ENCODE measurements at regions not wholly inside any gene's neighbourhood (a gene's known extent, or its start where the extent isn't known, plus 50 kb on each side); places are given as distances from the start of the nearest gene placed in this dataset.

DNA sequence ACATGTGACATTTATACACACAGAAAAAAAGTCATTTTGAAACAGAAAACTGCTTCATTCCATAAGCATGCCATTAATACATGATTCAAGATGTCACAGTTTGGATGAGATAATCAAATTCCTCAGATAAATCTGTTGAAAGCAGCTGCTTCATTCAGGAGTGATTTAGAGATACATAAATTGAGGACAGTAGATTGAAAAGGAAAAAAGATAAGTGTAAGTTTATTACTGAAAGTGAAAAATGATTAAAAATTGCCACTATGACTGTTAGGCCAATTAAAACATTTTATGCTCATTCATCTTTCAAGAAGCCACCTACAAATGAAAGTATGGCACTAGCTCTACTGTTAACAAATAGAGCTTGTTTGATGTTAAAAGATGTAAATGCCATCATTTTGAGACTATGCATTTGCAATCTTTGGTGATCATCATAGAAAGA is 136.9 kb upstream of the CDK6 start:
- DNase-seq (no peak), ATAC-seq (no peak), FAIRE-seq (no peak)
- intact Hi-C loops (cut with DNase I), result no loop called here
- Histone ChIP-seq H3K9me3 (no peaks in the 10 kb centered on the region), H3K4me3 (no peak overlapping the region), H3K36me3 (no peaks in the 10 kb centered on the region), H3K27ac (no peak overlapping the region), H3K27me3 (no peaks in the 10 kb centered on the region), H3K4me1 (no peaks in the 10 kb centered on the region)
- TF ChIP-seq, protein P1, sequence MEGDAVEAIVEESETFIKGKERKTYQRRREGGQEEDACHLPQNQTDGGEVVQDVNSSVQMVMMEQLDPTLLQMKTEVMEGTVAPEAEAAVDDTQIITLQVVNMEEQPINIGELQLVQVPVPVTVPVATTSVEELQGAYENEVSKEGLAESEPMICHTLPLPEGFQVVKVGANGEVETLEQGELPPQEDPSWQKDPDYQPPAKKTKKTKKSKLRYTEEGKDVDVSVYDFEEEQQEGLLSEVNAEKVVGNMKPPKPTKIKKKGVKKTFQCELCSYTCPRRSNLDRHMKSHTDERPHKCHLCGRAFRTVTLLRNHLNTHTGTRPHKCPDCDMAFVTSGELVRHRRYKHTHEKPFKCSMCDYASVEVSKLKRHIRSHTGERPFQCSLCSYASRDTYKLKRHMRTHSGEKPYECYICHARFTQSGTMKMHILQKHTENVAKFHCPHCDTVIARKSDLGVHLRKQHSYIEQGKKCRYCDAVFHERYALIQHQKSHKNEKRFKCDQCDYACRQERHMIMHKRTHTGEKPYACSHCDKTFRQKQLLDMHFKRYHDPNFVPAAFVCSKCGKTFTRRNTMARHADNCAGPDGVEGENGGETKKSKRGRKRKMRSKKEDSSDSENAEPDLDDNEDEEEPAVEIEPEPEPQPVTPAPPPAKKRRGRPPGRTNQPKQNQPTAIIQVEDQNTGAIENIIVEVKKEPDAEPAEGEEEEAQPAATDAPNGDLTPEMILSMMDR (IDR thresholded peaks at IDR 0.05), result no peak

DNA sequence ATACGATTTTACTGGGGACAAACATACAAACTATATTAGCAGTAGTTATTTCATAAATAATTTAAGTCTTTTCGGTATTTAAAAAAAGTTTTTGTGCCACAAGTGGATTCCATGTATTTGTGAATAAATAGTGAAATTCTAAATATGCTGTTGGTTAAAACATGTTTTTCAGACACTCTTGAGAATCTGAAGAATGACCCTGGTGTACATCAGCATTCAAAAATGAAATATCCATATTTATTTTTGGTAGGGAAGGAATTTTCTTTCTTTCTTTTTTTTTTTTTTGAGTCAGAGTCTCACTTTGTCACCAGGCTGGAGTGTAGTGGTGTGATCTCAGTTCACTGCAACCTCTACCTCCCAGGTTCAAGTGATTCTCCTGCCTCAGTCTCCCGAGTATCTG is 136.1 kb upstream of the CDK6 start:
- 64 to 85% methylated on average over 3 of the region's 3 CpGs for WGBS, 2 donors
- intact Hi-C loops (cut with DNase I), result no loop called here
- no peaks in the 10 kb centered on the region for H3K9me3 ChIP-seq
- H3K27ac ChIP-seq, result no peak overlapping the region
- FAIRE-seq, result no peak
- H3K27me3 ChIP-seq, result no peaks in the 10 kb centered on the region
- no peaks in the 10 kb centered on the region for H3K4me1 ChIP-seq
- no peak for ATAC-seq
- DNase-seq, result no peak
- TF ChIP-seq, protein P1 (IDR thresholded peaks at IDR 0.05), result no peak
- no peak overlapping the region for H3K4me3 ChIP-seq
- H3K36me3 ChIP-seq, result no peaks in the 10 kb centered on the region

DNA sequence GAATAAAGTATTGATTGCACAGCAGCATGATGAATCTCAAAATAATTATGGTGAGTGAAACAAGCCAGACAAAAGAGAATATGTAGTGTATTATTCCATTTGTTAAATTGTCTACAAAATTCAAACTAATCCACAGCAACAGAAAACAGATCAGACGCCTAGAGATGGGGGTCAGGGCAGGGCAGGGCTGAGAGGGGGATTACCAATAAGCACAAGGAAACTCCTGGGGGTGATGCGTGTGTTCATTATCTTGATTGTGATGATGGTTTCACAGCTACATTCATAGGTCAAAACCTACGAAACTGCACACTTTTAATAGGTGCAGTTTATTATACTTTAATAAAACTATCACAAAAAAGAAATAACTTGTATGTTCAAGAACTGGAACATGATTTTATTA is 132.7 kb upstream of the CDK6 start:
- WGBS, 2 donors, result 53 to 59% methylated on average over 3 of the region's 3 CpGs

DNA sequence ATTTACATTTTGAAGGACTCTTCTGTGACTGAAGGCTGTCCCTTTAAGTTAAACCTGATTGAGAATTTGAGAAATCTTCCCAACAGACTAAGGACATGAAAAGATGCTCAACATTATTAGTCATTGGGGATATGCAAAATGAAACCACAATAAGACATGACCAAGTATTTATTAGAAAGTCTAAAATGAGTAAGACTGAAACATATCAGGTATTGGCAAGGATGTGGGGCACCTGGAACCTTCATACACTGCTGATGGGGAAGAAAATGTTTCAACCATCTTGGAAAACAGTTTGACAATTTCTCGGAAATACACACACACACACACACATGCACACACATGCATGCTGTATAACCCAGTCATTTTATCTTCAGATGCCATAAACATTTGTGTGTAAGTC is 132.1 kb upstream of the CDK6 start:
- intact Hi-C loops (cut with DNase I), result no loop called here
- Histone ChIP-seq H3K9me3 (no peaks in the 10 kb centered on the region), H3K36me3 (no peaks in the 10 kb centered on the region), H3K4me1 (peaks cover 0 to 4% (median 0%) of the 10 kb centered on the region in 3 donors), H3K27me3 (no peaks in the 10 kb centered on the region), H3K27ac (no peak overlapping the region), H3K4me3 (no peak overlapping the region)
- no peak for ATAC-seq
- WGBS, 2 donors, result 50 to 76% methylated on average over 1 of the region's 1 CpG
- DNase-seq, result no peak
- TF ChIP-seq, protein P1 (IDR thresholded peaks at IDR 0.05), result no peak
- no peak for FAIRE-seq

More for the DNA sequence above, 132.7 kb upstream of the CDK6 start:
- Histone ChIP-seq H3K27ac (no peak overlapping the region), H3K4me3 (no peak overlapping the region), H3K27me3 (no peaks in the 10 kb centered on the region), H3K9me3 (no peaks in the 10 kb centered on the region), H3K36me3 (no peaks in the 10 kb centered on the region), H3K4me1 (no peaks in the 10 kb centered on the region)
- intact Hi-C loops (cut with DNase I), result no loop called here
- TF ChIP-seq, protein P1 (IDR thresholded peaks at IDR 0.05), result no peak
- DNase-seq (no peak), FAIRE-seq (no peak), ATAC-seq (no peak)

DNA sequence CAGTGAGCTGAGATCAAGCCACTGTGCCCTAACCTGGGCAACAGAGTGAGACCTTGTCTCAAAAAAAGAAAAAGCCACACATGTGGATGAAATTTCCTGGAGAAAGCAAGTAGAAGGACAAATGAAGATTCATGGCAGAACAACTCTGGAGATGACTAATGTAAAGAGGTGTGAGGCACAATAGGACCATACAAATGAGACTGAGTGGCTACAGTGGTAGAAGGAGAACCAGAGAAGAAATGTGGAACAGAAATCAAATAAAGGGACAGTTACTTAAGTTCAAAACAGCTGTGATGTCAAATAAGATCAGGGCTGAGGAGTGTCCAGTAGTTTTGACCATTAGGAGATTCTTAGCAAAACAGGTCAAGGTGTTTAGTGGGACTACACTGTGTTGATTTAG is 130.9 kb upstream of the CDK6 start:
- DNase-seq (no peak), ATAC-seq (no peak), FAIRE-seq (no peak)
- Histone ChIP-seq H3K4me1 (peaks cover 0 to 4% (median 0%) of the 10 kb centered on the region in 3 donors), H3K36me3 (no peaks in the 10 kb centered on the region), H3K9me3 (no peaks in the 10 kb centered on the region), H3K27me3 (no peaks in the 10 kb centered on the region), H3K27ac (no peak overlapping the region), H3K4me3 (no peak overlapping the region)
- intact Hi-C loops (cut with DNase I), result no loop called here
- TF ChIP-seq, protein P1 (IDR thresholded peaks at IDR 0.05), result no peak
